B cell (primary cell): ENCODE measurements at regions not wholly inside any gene's neighbourhood (a gene's known extent, or its start where the extent isn't known, plus 50 kb on each side); places are given as distances from the start of the nearest gene placed in this dataset.

Source experiments
- ATAC-seq: fragments of 200-7000 bp; cut with Tn5 transposase; one replicate; pipeline ENCODE4 v1.10.0; 2021; ENCODE audit warnings: low read depth, mild to moderate bottlenecking, moderate number of reproducible peaks, moderate library complexity
- CTCF ChIA-PET: fragments of 350-600 bp; sonication (Branson Sonifier 250); formaldehyde crosslinking; loops from one replicate; lab custom pipeline; 2021; ENCODE audit warnings: antibody characterized with exemption, inconsistent platforms; lab: Charles Lee
- POLR2A ChIA-PET: fragments of 350-600 bp; sonication (Branson Sonifier 250); formaldehyde crosslinking; loops from one replicate; lab custom pipeline; 2021; ENCODE audit warnings: antibody characterized with exemption; lab: Charles Lee
- DNase-seq: peaks from one replicate; pipeline ENCODE4 v3.0.0; 2013
- H2AFZ ChIP-seq: 2 replicates; pipeline ENCODE4 v1.6.1; 2012; ENCODE audit warnings: mild to moderate bottlenecking, low read depth, low read length; ENCODE audit not compliant: insufficient read depth, poor library complexity, severe bottlenecking
- H3K27ac ChIP-seq, 2 donors: 1 replicate in 1 of 2; 2 replicates in 1 of 2; pipeline ENCODE4 v1.5.1; 2012 to 2013; ENCODE audit warnings: low read length in 2 of 2, mild to moderate bottlenecking in 2 of 2, moderate library complexity in 1 of 2
- H3K27me3 ChIP-seq, 4 experiments: fragments of 200-600 bp in 1 of 4; sonication (generic) in 1 of 4; replicated peaks in 1 of 4; 1 replicate in 2 of 4; 2 replicates in 2 of 4; pipeline versions ENCODE4 v1.6.1 to v1.7.0; 2013 to 2016; ENCODE audit warnings: low read length in 3 of 4, mild to moderate bottlenecking in 2 of 4, mixed read lengths in 1 of 4, moderate library complexity in 1 of 4; ENCODE audit not compliant: insufficient read depth in 4 of 4, control insufficient read depth in 3 of 4; ENCODE audit errors: control extremely low read depth in 1 of 4
- H3K36me3 ChIP-seq, 2 experiments: replicated peaks in 1 of 2; 1 replicate in 1 of 2; 2 replicates in 1 of 2; pipeline versions ENCODE4 v1.6.1 to v1.7.1; 2013; ENCODE audit warnings: low read length in 1 of 2; ENCODE audit not compliant: insufficient read depth in 2 of 2, control insufficient read depth in 1 of 2; ENCODE audit errors: control extremely low read depth in 1 of 2, extremely low read depth in 1 of 2
- H3K4me1 ChIP-seq, 2 donors: fragments of 200-600 bp in 1 of 2; sonication (generic) in 1 of 2; 1 replicate in 1 of 2; 2 replicates in 1 of 2; pipeline versions ENCODE4 v1.5.1 to v1.6.1; 2013 to 2017; ENCODE audit warnings: low read length in 2 of 2; ENCODE audit not compliant: control insufficient read depth in 2 of 2, insufficient read depth in 2 of 2
- H3K4me2 ChIP-seq: replicated peaks from 2 replicates; pipeline ENCODE3; 2012; ENCODE audit warnings: mild to moderate bottlenecking, low read depth, low read length; ENCODE audit not compliant: poor library complexity, severe bottlenecking
- H3K4me3 ChIP-seq, 5 experiments: fragments of 200-600 bp in 1 of 5; sonication (generic) in 1 of 5; 1 replicate in 3 of 5; 2 replicates in 2 of 5; pipeline versions ENCODE4 v1.5.1 to v1.7.0; 2011 to 2016; ENCODE audit warnings: low read length in 4 of 5, mild to moderate bottlenecking in 4 of 5, low read depth in 2 of 5, control low read depth in 1 of 5, moderate library complexity in 1 of 5; ENCODE audit not compliant: insufficient read depth in 1 of 5; ENCODE audit errors: control extremely low read depth in 1 of 5, extremely low read depth in 1 of 5
- H3K79me2 ChIP-seq: fragments of 200-600 bp; sonication (generic); one replicate; pipeline ENCODE4 v1.6.0; 2016; ENCODE audit warnings: low read length; ENCODE audit not compliant: control insufficient read depth, insufficient read depth
- H3K9ac ChIP-seq: fragments of 200-600 bp; sonication (generic); 2 replicates; pipeline ENCODE4 v1.6.1; 2017; ENCODE audit warnings: mild to moderate bottlenecking, low read length, moderate library complexity
- H3K9me3 ChIP-seq, 3 donors: one replicate each; pipeline versions ENCODE4 v1.6.1 to v1.7.1; 2013; ENCODE audit warnings: low read length in 2 of 3; ENCODE audit not compliant: control insufficient read depth in 2 of 3, insufficient read depth in 1 of 3; ENCODE audit errors: control extremely low read depth in 1 of 3
- H4K20me1 ChIP-seq: 2 replicates; pipeline ENCODE4 v1.6.0; 2012; ENCODE audit warnings: mild to moderate bottlenecking, low read length; ENCODE audit not compliant: insufficient read depth, control insufficient read depth, poor library complexity, severe bottlenecking
- H3K27ac Mint-ChIP-seq: one replicate; pipeline ENCODE4 v1.8.0; 2021; ENCODE audit warnings: mixed read lengths
- H3K27me3 Mint-ChIP-seq: one replicate; pipeline ENCODE4 v1.8.0; 2021; ENCODE audit warnings: mixed read lengths
- H3K4me1 Mint-ChIP-seq: one replicate; pipeline ENCODE4 v1.8.0; 2021; ENCODE audit warnings: mixed read lengths
- H3K4me3 Mint-ChIP-seq: one replicate; pipeline ENCODE4 v1.8.0; 2021; ENCODE audit warnings: mixed read lengths
- H3K9me3 Mint-ChIP-seq: one replicate; pipeline ENCODE4 v1.8.0; 2022; ENCODE audit warnings: mixed read lengths; ENCODE audit not compliant: insufficient read depth
- EZH2 ChIP-seq: IDR thresholded peaks from 2 replicates; pipeline ENCODE4 v1.6.1; 2012; ENCODE audit warnings: borderline replicate concordance, low read depth, mild to moderate bottlenecking, moderate library complexity, low read length; ENCODE audit not compliant: insufficient read depth, poor library complexity, severe bottlenecking
- WGBS: methylation state at CpG from one replicate; pipeline ENCODE4 v1.1.5; 2013; ENCODE audit warnings: missing lambda C conversion rate; ENCODE audit not compliant: insufficient coverage; 5-methylcytosine and 5-hydroxymethylcytosine counted together
- intact Hi-C: fragments of 100-400 bp; cut with micrococcal nuclease; formaldehyde crosslinking; loops from one replicate; pipeline ENCODE4 v1.10.0; 2022
- TF ChIP-seq, protein P1 (sequence below): fragments of 200-600 bp; IDR thresholded peaks from one replicate; pipeline ENCODE4 v1.8.0; 2022; ENCODE audit warnings: antibody characterized with exemption, mild to moderate bottlenecking

DNA sequence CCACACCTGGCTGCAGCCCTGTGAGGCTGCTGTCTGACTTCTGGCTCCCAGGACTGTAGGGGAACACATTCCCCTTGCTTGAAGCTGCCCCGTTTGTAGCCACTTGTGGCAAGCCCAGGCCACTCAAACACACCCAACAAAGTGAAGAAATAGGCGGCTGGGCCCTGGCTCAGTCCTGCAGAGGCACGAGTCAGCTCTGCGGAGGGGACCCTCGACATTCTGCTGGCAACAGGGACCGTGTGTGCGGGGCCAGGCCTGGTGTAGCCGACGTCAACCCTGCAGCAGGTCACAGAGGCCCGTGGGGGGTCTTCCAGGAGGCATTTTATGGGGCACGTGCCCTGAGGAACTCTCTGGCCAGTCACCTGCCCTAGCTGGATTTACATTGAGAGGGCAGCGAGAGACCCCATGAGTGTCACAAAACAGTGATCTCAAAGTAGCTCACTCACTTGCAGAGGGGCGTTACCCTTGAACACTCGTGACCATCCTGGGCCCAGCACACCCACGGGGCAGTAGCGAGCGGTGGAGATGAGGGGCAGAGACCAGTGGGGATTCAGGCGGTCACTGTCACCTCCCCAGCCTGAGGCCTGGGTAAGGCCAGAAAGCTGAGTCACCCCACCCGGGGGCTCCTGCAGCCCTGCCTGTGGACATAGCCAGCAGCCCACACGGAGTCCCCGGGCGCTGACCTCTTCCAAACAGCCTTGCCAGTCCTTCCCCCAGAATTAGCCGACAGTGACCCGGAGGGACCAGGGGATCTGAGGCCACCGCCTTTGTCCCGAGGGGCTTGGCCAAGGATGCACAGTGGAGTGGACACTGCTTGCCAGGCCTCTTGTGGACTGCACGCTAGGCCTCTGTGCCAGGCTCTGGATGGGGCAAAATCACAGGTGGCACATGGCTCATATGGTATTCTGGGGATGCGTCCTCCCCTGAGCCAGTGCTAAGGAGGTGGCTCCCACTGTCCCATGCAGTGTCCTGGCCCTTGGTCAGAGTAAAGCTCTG is 139.5 kb downstream of the CTTN start:
- H3K27me3 ChIP-seq: no peaks in the 10 kb centered on the region
- Mint-ChIP-seq H3K4me1 (no peaks in the 10 kb centered on the region), H3K27me3 (peaks cover 3% of the 10 kb centered on the region), H3K4me3 (no peak overlapping the region), H3K9me3 (peaks cover 9% of the 10 kb centered on the region), H3K27ac (no peak overlapping the region)
- H4K20me1 ChIP-seq: no peaks in the 10 kb centered on the region
- H3K4me1 ChIP-seq: no peaks in the 10 kb centered on the region
- WGBS: 89% methylated on average over 28 of the region's 28 CpGs
- H3K36me3 ChIP-seq: no peaks in the 10 kb centered on the region
- H2AFZ ChIP-seq: no peak overlapping the region
- DNase-seq (no peak), ATAC-seq (no peak)
- no peak overlapping the region for H3K4me2 ChIP-seq
- CTCF ChIA-PET: no interaction called here
- no peak overlapping the region for H3K9ac ChIP-seq
- POLR2A ChIA-PET: no interaction called here
- no peaks in the 10 kb centered on the region for H3K79me2 ChIP-seq
- no peak overlapping the region for H3K4me3 ChIP-seq
- H3K27ac ChIP-seq: no peak overlapping the region
- no peak for TF ChIP-seq EZH2
- TF ChIP-seq, protein P1, sequence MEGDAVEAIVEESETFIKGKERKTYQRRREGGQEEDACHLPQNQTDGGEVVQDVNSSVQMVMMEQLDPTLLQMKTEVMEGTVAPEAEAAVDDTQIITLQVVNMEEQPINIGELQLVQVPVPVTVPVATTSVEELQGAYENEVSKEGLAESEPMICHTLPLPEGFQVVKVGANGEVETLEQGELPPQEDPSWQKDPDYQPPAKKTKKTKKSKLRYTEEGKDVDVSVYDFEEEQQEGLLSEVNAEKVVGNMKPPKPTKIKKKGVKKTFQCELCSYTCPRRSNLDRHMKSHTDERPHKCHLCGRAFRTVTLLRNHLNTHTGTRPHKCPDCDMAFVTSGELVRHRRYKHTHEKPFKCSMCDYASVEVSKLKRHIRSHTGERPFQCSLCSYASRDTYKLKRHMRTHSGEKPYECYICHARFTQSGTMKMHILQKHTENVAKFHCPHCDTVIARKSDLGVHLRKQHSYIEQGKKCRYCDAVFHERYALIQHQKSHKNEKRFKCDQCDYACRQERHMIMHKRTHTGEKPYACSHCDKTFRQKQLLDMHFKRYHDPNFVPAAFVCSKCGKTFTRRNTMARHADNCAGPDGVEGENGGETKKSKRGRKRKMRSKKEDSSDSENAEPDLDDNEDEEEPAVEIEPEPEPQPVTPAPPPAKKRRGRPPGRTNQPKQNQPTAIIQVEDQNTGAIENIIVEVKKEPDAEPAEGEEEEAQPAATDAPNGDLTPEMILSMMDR: no peak
- intact Hi-C loops: no loop called here
- H3K9me3 ChIP-seq: peaks cover 0 to 33% (median 0%) of the 10 kb centered on the region in 3 donors
